ENCODE measurements at regions not wholly inside any gene's neighbourhood (a gene's known extent, or its start where the extent isn't known, plus 50 kb on each side); places are given as distances from the start of the nearest gene placed in this dataset.

DNA sequence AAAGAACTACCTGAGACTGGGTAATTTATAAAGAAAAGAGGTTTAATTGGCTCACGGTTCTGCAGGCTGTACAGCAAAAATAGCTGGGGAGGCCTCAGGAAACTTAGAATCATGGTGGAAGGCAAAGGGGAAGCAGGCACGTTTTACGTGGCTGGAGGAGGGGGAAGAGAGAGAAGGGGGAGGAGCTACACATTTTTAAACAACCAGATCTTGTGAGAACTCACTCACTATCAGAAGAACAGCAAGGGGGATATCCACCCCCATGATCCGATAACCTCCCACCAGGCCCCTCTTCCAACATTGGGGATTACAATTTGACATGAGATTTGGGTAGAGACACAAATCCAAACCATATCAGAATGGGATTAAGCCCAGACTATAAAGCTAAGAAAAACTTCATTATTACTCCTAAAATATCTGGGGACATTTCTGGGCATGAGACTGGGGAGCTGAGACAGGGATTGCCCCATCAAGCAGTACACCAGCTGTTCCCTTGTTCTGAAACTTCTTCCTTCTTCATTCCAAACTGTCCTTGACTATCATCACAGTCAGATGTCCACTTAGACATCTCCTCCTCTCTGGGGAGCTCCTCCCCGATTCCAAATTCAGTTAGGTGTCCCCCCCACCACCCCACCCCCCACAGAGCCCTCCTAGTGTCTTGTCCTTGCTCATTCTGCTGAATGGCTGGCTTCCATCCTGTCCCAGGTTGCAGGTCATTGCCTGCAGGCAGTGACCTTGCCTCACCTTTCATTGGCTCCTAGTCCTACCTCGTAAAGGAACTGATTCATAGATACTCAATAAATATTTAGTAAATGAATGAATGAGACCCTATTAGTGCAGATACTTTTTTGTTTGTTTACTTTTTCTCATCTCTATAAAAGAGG lies 132.6 kb downstream of the EVX1 start:
- WGBS (ENCODE audit: low lambda C conversion rate) = 29% methylated on average over 6 of the region's 6 CpGs
- no peak overlapping the region for H3K4me2 ChIP-seq (ENCODE audit: low read depth, low read length)

More for the DNA sequence above, 132.6 kb downstream of the EVX1 start:
- intact Hi-C loops (cut with micrococcal nuclease; ENCODE audit: unreplicated experiment) (no loop called here), in situ Hi-C loops (cut with HindIII; ENCODE audit: extremely low pct_ligation_motif_present, low pct_unique_long_range_greater_than_20kb) (no loop called here)
- H3K4me3 ChIP-seq (replicated peaks in 1 of 3; ENCODE audit: insufficient read depth in 1 of 3, low read depth in 2 of 3, low read length in 3 of 3) = no peak overlapping the region
- DNase-seq (ENCODE audit: low spot score) (no peak), ATAC-seq (no peak), FAIRE-seq (no peak)
- no peaks in the 10 kb centered on the region for H3K36me3 ChIP-seq (replicated peaks in 1 of 2; ENCODE audit: control insufficient read depth in 1 of 2, insufficient read depth in 2 of 2, low read length in 2 of 2)
- POLR2A ChIA-PET = no interaction called here
- BruUV-seq (replicated peaks) = no TSS peak
- no peaks in the 10 kb centered on the region for H3K4me1 ChIP-seq (ENCODE audit: insufficient read depth, low read length)
- H3K9me3 ChIP-seq (ENCODE audit: low read length) = no peaks in the 10 kb centered on the region
- no peak overlapping the region for H3K27ac ChIP-seq (ENCODE audit: extremely low read length, insufficient read depth, low read length)
- CTCF ChIA-PET (ENCODE audit: low intra/inter-chr PET ratio, low total read pairs) = no interaction called here
- no peaks in the 10 kb centered on the region for H4K20me1 ChIP-seq (ENCODE audit: insufficient read depth, low read length)
- H3K27me3 ChIP-seq (ENCODE audit: control insufficient read depth in 1 of 2, insufficient read depth in 2 of 2, low read length in 2 of 2) = no peaks in the 10 kb centered on the region
- no peak overlapping the region for H3K9ac ChIP-seq (ENCODE audit: insufficient read depth, low read depth, low read length)
- no peak for TF ChIP-seq ATM (IDR thresholded peaks at IDR 0.05; ENCODE audit: borderline replicate concordance)
- no peak for TF ChIP-seq ELF1 (CRISPR knock-in tag; IDR thresholded peaks at IDR 0.05)
- no peak for TF ChIP-seq TMF1 (CRISPR knock-in tag; IDR thresholded peaks at IDR 0.05; ENCODE audit: low read depth)
- TF ChIP-seq, protein P1, sequence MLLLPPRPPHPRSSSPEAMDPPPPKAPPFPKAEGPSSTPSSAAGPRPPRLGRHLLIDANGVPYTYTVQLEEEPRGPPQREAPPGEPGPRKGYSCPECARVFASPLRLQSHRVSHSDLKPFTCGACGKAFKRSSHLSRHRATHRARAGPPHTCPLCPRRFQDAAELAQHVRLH (CRISPR knock-in tag; IDR thresholded peaks at IDR 0.05; ENCODE audit: borderline replicate concordance, low read depth) = no peak
- no peak for TF ChIP-seq EED (CRISPR knock-in tag; IDR thresholded peaks at IDR 0.05)
- TF ChIP-seq ZNF282 (IDR thresholded peaks at IDR 0.05; ENCODE audit: partially characterized antibody) = no peak
- TF ChIP-seq HIVEP1 (CRISPR knock-in tag; IDR thresholded peaks at IDR 0.05) = no peak
- TF ChIP-seq, protein P2, sequence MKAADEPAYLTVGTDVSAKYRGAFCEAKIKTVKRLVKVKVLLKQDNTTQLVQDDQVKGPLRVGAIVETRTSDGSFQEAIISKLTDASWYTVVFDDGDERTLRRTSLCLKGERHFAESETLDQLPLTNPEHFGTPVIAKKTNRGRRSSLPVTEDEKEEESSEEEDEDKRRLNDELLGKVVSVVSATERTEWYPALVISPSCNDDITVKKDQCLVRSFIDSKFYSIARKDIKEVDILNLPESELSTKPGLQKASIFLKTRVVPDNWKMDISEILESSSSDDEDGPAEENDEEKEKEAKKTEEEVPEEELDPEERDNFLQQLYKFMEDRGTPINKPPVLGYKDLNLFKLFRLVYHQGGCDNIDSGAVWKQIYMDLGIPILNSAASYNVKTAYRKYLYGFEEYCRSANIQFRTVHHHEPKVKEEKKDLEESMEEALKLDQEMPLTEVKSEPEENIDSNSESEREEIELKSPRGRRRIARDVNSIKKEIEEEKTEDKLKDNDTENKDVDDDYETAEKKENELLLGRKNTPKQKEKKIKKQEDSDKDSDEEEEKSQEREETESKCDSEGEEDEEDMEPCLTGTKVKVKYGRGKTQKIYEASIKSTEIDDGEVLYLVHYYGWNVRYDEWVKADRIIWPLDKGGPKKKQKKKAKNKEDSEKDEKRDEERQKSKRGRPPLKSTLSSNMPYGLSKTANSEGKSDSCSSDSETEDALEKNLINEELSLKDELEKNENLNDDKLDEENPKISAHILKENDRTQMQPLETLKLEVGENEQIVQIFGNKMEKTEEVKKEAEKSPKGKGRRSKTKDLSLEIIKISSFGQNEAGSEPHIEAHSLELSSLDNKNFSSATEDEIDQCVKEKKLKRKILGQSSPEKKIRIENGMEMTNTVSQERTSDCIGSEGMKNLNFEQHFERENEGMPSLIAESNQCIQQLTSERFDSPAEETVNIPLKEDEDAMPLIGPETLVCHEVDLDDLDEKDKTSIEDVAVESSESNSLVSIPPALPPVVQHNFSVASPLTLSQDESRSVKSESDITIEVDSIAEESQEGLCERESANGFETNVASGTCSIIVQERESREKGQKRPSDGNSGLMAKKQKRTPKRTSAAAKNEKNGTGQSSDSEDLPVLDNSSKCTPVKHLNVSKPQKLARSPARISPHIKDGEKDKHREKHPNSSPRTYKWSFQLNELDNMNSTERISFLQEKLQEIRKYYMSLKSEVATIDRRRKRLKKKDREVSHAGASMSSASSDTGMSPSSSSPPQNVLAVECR (CRISPR knock-in tag; IDR thresholded peaks at IDR 0.05; ENCODE audit: borderline replicate concordance) = no peak
- TF ChIP-seq, protein P3, sequence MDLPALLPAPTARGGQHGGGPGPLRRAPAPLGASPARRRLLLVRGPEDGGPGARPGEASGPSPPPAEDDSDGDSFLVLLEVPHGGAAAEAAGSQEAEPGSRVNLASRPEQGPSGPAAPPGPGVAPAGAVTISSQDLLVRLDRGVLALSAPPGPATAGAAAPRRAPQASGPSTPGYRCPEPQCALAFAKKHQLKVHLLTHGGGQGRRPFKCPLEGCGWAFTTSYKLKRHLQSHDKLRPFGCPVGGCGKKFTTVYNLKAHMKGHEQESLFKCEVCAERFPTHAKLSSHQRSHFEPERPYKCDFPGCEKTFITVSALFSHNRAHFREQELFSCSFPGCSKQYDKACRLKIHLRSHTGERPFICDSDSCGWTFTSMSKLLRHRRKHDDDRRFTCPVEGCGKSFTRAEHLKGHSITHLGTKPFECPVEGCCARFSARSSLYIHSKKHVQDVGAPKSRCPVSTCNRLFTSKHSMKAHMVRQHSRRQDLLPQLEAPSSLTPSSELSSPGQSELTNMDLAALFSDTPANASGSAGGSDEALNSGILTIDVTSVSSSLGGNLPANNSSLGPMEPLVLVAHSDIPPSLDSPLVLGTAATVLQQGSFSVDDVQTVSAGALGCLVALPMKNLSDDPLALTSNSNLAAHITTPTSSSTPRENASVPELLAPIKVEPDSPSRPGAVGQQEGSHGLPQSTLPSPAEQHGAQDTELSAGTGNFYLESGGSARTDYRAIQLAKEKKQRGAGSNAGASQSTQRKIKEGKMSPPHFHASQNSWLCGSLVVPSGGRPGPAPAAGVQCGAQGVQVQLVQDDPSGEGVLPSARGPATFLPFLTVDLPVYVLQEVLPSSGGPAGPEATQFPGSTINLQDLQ (CRISPR knock-in tag; IDR thresholded peaks at IDR 0.05) = no peak
- no peak for TF ChIP-seq MLLT10 (CRISPR knock-in tag; IDR thresholded peaks at IDR 0.05)
- no peak for TF ChIP-seq CENPT (CRISPR knock-in tag; IDR thresholded peaks at IDR 0.05; ENCODE audit: low read depth)
- TF ChIP-seq STAT5B (CRISPR knock-in tag; IDR thresholded peaks at IDR 0.05) = no peak
- no peak for TF ChIP-seq RBAK (CRISPR knock-in tag; IDR thresholded peaks at IDR 0.05)
- TF ChIP-seq SCMH1 (CRISPR knock-in tag; IDR thresholded peaks at IDR 0.05; ENCODE audit: borderline replicate concordance) = no peak
- TF ChIP-seq SATB2 (CRISPR knock-in tag; IDR thresholded peaks at IDR 0.05) = no peak
- TF ChIP-seq ZBTB8A (CRISPR knock-in tag; IDR thresholded peaks at IDR 0.05; ENCODE audit: borderline replicate concordance, low read depth) = no peak
- H3K79me2 ChIP-seq (ENCODE audit: insufficient read depth, low read length) = no peaks in the 10 kb centered on the region
- no peak overlapping the region for H2AFZ ChIP-seq (ENCODE audit: low read length)
